ENCODE measurements at regions not wholly inside any gene's neighbourhood (a gene's known extent, or its start where the extent isn't known, plus 50 kb on each side); places are given as distances from the start of the nearest gene placed in this dataset.

DNA sequence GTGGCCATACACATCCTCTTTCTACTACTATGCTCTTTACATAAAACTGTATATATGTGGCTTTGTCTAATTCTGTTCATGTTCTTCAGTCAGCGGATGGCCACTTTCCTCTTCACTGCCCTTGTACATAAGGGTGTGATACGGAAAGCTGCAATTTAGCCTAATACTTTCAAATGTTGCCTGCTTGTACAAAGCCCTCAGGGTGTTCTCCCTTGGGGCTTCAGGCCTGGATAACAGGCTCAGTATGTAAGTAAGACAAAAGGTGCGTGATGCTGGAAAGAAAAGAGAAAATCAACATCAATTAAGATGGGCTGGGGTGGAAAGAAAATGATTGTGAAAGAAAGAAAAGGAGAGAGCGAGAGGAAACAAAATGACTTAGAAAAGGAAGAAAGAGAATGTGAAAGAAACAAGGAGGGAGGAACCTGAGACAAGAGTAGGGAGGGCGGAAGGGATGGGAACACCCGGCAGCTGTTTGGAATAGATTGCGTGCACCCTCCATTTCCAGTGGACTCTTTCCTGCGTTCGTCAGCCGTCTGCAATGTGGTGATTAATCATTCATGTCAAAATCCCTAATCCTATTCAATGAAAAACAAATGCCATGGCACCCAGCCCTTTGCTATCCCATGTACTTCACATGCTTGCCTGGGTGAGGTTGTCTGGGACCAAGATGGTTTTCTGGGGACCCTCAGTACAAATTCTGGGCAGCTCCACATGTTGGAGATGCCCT, 553.6 kb downstream of the NUF2 start:
- H3K4me1 ChIP-seq = peaks cover 10% of the 10 kb centered on the region
- peak overlapping the region; percentile 76 for H3K27ac ChIP-seq (replicated peaks)
- no peaks in the 10 kb centered on the region for H3K36me3 ChIP-seq
- DNase-seq = peak; percentile 26
- intact Hi-C loops (cut with micrococcal nuclease) = no loop called here
- peak overlapping the region; percentile 11 for H3K4me3 ChIP-seq
- no peaks in the 10 kb centered on the region for H3K27me3 ChIP-seq (ENCODE audit: low read depth)
- no peaks in the 10 kb centered on the region for H3K9me3 ChIP-seq (replicated peaks)
- TF ChIP-seq, protein P1, sequence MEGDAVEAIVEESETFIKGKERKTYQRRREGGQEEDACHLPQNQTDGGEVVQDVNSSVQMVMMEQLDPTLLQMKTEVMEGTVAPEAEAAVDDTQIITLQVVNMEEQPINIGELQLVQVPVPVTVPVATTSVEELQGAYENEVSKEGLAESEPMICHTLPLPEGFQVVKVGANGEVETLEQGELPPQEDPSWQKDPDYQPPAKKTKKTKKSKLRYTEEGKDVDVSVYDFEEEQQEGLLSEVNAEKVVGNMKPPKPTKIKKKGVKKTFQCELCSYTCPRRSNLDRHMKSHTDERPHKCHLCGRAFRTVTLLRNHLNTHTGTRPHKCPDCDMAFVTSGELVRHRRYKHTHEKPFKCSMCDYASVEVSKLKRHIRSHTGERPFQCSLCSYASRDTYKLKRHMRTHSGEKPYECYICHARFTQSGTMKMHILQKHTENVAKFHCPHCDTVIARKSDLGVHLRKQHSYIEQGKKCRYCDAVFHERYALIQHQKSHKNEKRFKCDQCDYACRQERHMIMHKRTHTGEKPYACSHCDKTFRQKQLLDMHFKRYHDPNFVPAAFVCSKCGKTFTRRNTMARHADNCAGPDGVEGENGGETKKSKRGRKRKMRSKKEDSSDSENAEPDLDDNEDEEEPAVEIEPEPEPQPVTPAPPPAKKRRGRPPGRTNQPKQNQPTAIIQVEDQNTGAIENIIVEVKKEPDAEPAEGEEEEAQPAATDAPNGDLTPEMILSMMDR (IDR thresholded peaks at IDR 0.05; ENCODE audit: borderline replicate concordance) = no peak

DNA sequence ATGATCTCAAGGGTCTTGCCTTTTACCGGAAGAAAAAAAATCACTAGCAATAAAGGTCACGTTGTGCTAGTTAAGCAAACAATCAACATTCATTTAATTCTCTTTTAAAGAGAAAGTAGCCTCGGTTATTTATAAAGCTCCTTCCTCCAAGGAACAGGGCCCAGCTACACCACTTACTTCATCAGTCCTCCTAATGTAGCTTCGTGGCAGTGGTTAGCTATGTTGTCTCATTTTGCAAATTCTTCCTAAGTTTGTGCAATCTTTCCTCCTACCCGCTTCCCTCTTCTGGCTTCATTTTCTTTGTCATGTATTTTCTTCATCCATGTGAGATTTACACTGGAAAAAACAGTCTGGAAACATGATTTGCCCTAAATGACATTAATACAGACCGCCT, 554.2 kb downstream of the NUF2 start:
- Histone ChIP-seq H3K27me3 (ENCODE audit: low read depth) (no peaks in the 10 kb centered on the region), H3K9me3 (replicated peaks) (no peaks in the 10 kb centered on the region), H3K27ac (replicated peaks) (peak overlapping the region; percentile 76), H3K4me3 (peak overlapping the region; percentile 11), H3K4me1 (peaks cover 10% of the 10 kb centered on the region), H3K36me3 (no peaks in the 10 kb centered on the region)
- TF ChIP-seq, protein P1 (IDR thresholded peaks at IDR 0.05; ENCODE audit: borderline replicate concordance) = no peak
- DNase-seq = no peak
- intact Hi-C loops (cut with micrococcal nuclease) = no loop called here

DNA sequence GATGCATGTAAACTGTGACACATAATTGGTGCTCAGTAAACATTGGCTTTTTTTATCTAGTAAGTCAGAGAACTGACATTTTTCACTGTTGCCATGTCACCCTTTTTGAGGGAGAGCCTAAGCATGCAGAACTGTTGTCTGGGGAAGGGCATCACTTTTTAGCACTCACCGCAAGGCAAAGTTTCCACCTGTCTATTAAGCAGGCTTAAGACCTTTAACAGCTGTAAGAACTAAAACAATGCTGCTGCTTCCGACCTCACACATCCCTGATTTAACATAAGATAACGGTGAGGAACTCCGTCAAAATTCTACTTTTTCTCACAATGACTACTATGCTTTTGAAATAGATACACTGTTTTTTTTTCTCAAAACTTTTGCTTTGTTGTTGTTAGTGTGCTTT, 554.8 kb downstream of the NUF2 start:
- Histone ChIP-seq H3K27ac (replicated peaks) (peak overlapping the region; percentile 76), H3K9me3 (replicated peaks) (no peaks in the 10 kb centered on the region)
- DNase-seq = no peak

DNA sequence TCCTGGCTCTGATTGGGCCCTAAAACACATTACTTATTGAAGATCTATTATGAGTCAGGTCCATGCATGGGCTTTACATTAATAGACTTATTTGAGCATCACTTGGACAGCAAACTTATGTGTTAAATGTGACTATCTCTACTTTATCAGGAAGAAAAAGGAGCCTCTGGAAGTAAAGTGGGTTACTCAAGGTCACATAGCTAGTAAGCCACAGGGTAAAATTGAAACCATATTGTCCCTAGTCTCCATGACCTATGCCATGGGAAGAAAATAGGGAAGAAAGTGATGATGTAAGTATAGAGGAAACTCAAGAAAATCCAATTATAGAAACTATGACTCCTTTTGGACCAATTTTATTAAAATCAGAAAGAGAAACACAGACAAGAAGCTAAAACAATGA, 555.3 kb downstream of the NUF2 start:
- Histone ChIP-seq H3K36me3 (no peaks in the 10 kb centered on the region), H3K9me3 (replicated peaks) (no peaks in the 10 kb centered on the region), H3K4me1 (peaks cover 10% of the 10 kb centered on the region), H3K27me3 (ENCODE audit: low read depth) (no peaks in the 10 kb centered on the region), H3K4me3 (no peak overlapping the region), H3K27ac (replicated peaks) (no peak overlapping the region)
- no peak for DNase-seq
- intact Hi-C loops (cut with micrococcal nuclease) = no loop called here
- TF ChIP-seq, protein P1 (IDR thresholded peaks at IDR 0.05; ENCODE audit: borderline replicate concordance) = no peak

More for the DNA sequence above, 554.8 kb downstream of the NUF2 start:
- Histone ChIP-seq H3K4me1 (peaks cover 10% of the 10 kb centered on the region), H3K27me3 (ENCODE audit: low read depth) (no peaks in the 10 kb centered on the region), H3K36me3 (no peaks in the 10 kb centered on the region), H3K4me3 (no peak overlapping the region)
- intact Hi-C loops (cut with micrococcal nuclease) = no loop called here
- TF ChIP-seq, protein P1 (IDR thresholded peaks at IDR 0.05; ENCODE audit: borderline replicate concordance) = no peak

DNA sequence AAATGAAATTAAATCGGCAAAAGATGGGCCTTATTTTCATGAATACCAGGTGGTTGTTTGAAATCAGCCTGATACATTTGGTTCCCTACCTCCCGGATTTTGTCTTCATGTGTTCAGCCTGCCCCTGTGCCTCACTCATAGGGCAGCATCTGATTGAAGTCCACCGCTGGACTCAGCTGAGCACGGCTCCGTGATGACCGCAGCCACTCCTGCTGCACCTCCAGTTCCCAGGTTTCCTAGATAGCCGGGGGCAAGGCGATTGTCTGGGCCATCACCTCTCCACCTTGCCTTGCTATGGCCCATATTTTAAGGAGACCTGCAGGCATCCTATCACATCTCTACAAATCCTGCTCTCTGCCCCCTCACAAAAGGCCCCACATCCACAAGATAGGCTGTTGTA, 563.8 kb downstream of the NUF2 start:
- TF ChIP-seq, protein P1 (IDR thresholded peaks at IDR 0.05; ENCODE audit: borderline replicate concordance) = no peak
- Histone ChIP-seq H3K27me3 (ENCODE audit: low read depth) (no peaks in the 10 kb centered on the region), H3K4me3 (no peak overlapping the region), H3K9me3 (replicated peaks) (no peaks in the 10 kb centered on the region), H3K27ac (replicated peaks) (no peak overlapping the region), H3K4me1 (no peaks in the 10 kb centered on the region), H3K36me3 (no peaks in the 10 kb centered on the region)
- intact Hi-C loops (cut with micrococcal nuclease) = no loop called here
- no peak for DNase-seq
